Upper lobe of right lung (tissue), 1 donor: ENCODE measurements at regions not wholly inside any gene's neighbourhood (a gene's known extent, or its start where the extent isn't known, plus 50 kb on each side); places are given as distances from the start of the nearest gene placed in this dataset.
A peak's percentile ranks its signal among the peaks of the same experiment; 100 is the strongest.
"Not testable (repeated sequence)": the region's sequence is repeated elsewhere in the genome, so short reads cannot be mapped to it uniquely, and the experiment has no call there.

Experiments
- ATAC-seq: fragments of 200-7000 bp; cut with Tn5 transposase; one replicate; pipeline ENCODE4 v1.9.1; 2020; ENCODE audit warnings: mild to moderate bottlenecking, moderate library complexity
- DNase-seq: peaks from one replicate; pipeline ENCODE4 v3.0.0-alpha.2; 2020
- H3K27ac ChIP-seq: fragments of 200-600 bp; one replicate; pipeline ENCODE4 v1.8.0; 2022
- H3K27me3 ChIP-seq: fragments of 200-600 bp; one replicate; pipeline ENCODE4 v1.8.0; 2022; ENCODE audit warnings: mild to moderate bottlenecking
- H3K36me3 ChIP-seq: fragments of 200-600 bp; one replicate; pipeline ENCODE4 v1.8.0; 2022
- H3K4me1 ChIP-seq: fragments of 200-600 bp; one replicate; pipeline ENCODE4 v1.8.0; 2022
- H3K4me3 ChIP-seq: fragments of 200-600 bp; one replicate; pipeline ENCODE4 v1.8.0; 2022; ENCODE audit warnings: mild to moderate bottlenecking
- H3K9me3 ChIP-seq: fragments of 200-600 bp; one replicate; pipeline ENCODE4 v1.8.0; 2022
- CTCF ChIP-seq: fragments of 200-600 bp; IDR thresholded peaks from one replicate; pipeline ENCODE4 v1.8.0; 2022; ENCODE audit warnings: antibody characterized with exemption
- intact Hi-C: fragments of 100-400 bp; cut with DNase I; formaldehyde crosslinking; loops from one replicate; pipeline ENCODE4 v1.11.0; 2022
- donor health status: DM: no; HTN: yes; CAD: no; lungs with severe emphysema.

DNA sequence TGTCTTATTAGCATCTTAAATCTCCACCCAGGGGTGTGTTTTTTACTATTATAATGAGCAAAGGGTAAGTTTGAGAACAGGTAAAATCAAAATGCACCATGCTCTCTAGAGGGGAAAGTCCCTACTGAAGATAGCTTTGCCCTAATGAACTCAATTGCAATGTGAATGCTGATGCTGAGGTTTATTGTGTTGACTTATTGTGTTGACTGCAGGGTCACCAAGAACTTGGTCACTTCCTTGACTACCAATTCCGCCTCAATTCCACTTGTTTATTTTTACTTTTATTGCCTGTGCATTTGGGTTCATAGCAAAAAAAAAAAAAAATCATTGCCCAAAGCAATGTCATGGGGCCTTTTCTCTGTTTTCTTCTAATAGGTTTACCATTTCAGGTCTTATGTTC is 67.7 kb upstream of the SRD5A3 start:
- Histone ChIP-seq H3K4me3 (no peak overlapping the region), H3K9me3 (no peaks in the 10 kb centered on the region), H3K27ac (no peak overlapping the region), H3K36me3 (no peaks in the 10 kb centered on the region), H3K4me1 (no peaks in the 10 kb centered on the region), H3K27me3 (no peaks in the 10 kb centered on the region)
- DNase-seq (no peak), ATAC-seq (no peak)
- TF ChIP-seq CTCF, result no peak
- intact Hi-C loops, result no loop called here

- H3K4me1 ChIP-seq, H3K27ac ChIP-seq, H3K4me3 ChIP-seq, DNase-seq, H3K36me3 ChIP-seq, H3K9me3 ChIP-seq, intact Hi-C loops, H3K27me3 ChIP-seq, ATAC-seq: not testable (repeated sequence)
Observed at GRCh38 chr4:55280474-55280873, 65.6 kb upstream of the SRD5A3 start.

DNA sequence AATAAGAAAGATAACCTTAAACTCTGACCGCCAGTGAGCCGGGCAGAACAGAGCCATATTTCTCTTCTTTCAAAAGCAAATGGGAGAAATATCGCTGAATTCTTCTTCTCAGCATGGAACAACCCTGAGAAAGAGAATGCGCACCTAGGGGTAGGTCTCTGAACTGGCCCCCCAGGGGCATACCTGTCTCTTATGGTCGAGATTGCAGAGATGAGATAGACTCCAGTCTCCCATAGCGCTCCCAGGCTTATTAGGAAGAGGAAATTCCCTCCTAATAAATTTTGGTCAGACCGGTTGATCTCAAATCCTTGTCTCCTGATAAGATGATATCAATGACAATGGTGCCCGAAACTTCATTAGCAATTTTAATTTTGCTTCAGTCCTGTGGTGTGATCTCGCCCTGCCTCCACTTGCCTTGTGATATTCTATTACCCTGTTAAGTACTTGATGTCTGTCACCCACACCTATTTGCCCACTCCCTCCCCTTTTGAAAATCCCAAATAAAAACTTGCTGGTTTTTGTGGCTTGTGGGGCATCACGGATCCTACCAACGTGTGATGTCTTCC is 64.8 kb upstream of the SRD5A3 start:
- H3K4me1 ChIP-seq, H3K9me3 ChIP-seq, intact Hi-C loops, H3K27me3 ChIP-seq, ATAC-seq, H3K27ac ChIP-seq, H3K4me3 ChIP-seq, DNase-seq, H3K36me3 ChIP-seq: not testable (repeated sequence)

GRCh38 chr4:55284331-55284730 is 61.7 kb upstream of the SRD5A3 start:
- no peaks in the 10 kb centered on the region for H3K36me3 ChIP-seq
- DNase-seq (no peak), ATAC-seq (no peak)
- intact Hi-C loops, result no loop called here
- no peaks in the 10 kb centered on the region for H3K27me3 ChIP-seq
- no peak overlapping the region for H3K4me3 ChIP-seq
- peaks cover 6% of the 10 kb centered on the region for H3K9me3 ChIP-seq
- H3K4me1 ChIP-seq, result no peaks in the 10 kb centered on the region
- TF ChIP-seq CTCF, result no peak
- no peak overlapping the region for H3K27ac ChIP-seq

DNA sequence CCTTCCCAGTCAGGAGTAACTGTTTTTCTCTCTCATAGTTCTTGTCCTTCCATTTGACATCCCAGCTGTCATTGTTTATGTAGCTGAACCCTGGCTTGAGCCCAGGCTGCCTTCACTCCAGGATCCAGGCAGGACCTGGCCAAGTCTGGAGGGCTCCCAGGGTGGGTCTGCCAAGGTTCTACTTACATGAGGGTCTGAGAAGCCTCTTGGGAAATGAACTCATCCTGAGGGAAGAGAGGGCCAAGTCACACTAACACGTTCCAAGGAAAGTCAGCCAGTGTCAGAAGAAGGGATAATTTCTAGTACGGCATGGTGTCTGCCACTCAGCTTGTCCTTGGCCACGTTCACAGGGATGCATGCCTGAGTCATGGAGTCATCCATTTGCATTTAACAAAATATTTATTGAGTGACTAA is 54.8 kb upstream of the SRD5A3 start:
- no peaks in the 10 kb centered on the region for H3K9me3 ChIP-seq
- no peak for TF ChIP-seq CTCF
- H3K36me3 ChIP-seq, result no peaks in the 10 kb centered on the region
- H3K4me1 ChIP-seq, result no peaks in the 10 kb centered on the region
- H3K4me3 ChIP-seq, result no peak overlapping the region
- H3K27ac ChIP-seq, result no peak overlapping the region
- intact Hi-C loops, result no loop called here
- ATAC-seq, result peak; percentile 58
- H3K27me3 ChIP-seq, result no peaks in the 10 kb centered on the region
- DNase-seq, result no peak

DNA sequence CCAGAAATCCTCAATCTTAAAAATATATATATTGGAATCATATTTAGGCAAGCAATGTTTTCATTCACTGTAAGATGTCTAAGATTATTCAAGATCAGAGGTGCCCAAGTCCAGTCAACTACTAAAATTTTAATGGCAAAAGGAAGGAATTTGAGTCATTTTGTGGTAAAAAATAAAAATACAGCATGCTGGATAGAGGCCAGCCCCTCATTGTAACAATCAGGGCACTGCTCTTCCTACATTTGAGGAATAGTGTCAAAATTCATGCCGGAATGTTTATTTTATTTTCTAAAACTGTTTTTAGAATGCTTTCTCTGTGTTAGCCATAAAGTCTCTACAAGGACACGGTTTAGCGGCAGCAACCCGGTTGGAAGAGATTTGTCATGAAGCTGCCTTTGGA is 49.9 kb upstream of the SRD5A3 start:
- no peaks in the 10 kb centered on the region for H3K9me3 ChIP-seq
- no peak overlapping the region for H3K4me3 ChIP-seq
- no peak overlapping the region for H3K27ac ChIP-seq
- DNase-seq (no peak), ATAC-seq (no peak)
- intact Hi-C loops, result no loop called here
- no peaks in the 10 kb centered on the region for H3K4me1 ChIP-seq
- H3K27me3 ChIP-seq, result no peaks in the 10 kb centered on the region
- no peaks in the 10 kb centered on the region for H3K36me3 ChIP-seq
- TF ChIP-seq CTCF, result no peak
